Sigmoid colon (tissue), 6 donors: ENCODE measurements at regions not wholly inside any gene's neighbourhood (a gene's known extent, or its start where the extent isn't known, plus 50 kb on each side); places are given as distances from the start of the nearest gene placed in this dataset.

Source experiments
- DNase-seq: peaks from one replicate; pipeline ENCODE4 v3.0.0-alpha.2; 2019
- H3K27ac ChIP-seq, 4 donors: fragments of 200-600 bp; sonication (generic); one replicate each; pipeline ENCODE4 v1.5.1; 2016 to 2019; ENCODE audit warnings: mild to moderate bottlenecking in 1 of 4
- H3K27me3 ChIP-seq, 3 donors: fragments of 200-600 bp; sonication (generic); one replicate each; pipeline ENCODE4 v1.5.1; 2019; ENCODE audit warnings: mild to moderate bottlenecking in 1 of 3
- H3K36me3 ChIP-seq, 4 donors: fragments of 200-600 bp; sonication (generic); one replicate each; pipeline ENCODE4 v1.5.1; 2016 to 2019
- H3K4me1 ChIP-seq, 4 donors: fragments of 200-600 bp; sonication (generic); one replicate each; pipeline ENCODE4 v1.5.1; 2017 to 2019
- H3K4me3 ChIP-seq, 4 donors: fragments of 200-600 bp; sonication (generic); one replicate each; pipeline ENCODE4 v1.5.1; 2017 to 2019; ENCODE audit warnings: mild to moderate bottlenecking in 2 of 4, moderate library complexity in 1 of 4
- H3K9me3 ChIP-seq, 4 donors: fragments of 200-600 bp in 3 of 4; sonication (generic) in 3 of 4; one replicate each; pipeline versions ENCODE4 v1.5.1 to v1.6.1; 2013 to 2019
- CTCF ChIP-seq, 4 experiments: fragments of 450-650 bp in 3 of 4; fragments of 200-600 bp in 1 of 4; IDR thresholded peaks; one replicate each; pipeline ENCODE4 v1.5.1; 2016 to 2019; ENCODE audit warnings: antibody characterized with exemption in 4 of 4, mild to moderate bottlenecking in 3 of 4, moderate library complexity in 2 of 4
- EP300 ChIP-seq, 4 donors: sonication (generic); formaldehyde crosslinking; IDR thresholded peaks; one replicate each; pipeline ENCODE4 v1.6.1; 2017; ENCODE audit warnings: antibody characterized with exemption in 4 of 4
- POLR2A ChIP-seq, 2 donors: fragments of 450-650 bp; IDR thresholded peaks; one replicate each; pipeline ENCODE4 v1.6.1; 2016; ENCODE audit warnings: antibody characterized with exemption in 2 of 2, mild to moderate bottlenecking in 2 of 2, moderate library complexity in 2 of 2
- POLR2AphosphoS5 ChIP-seq, 4 donors: sonication (generic); formaldehyde crosslinking; IDR thresholded peaks; one replicate each; pipeline ENCODE4 v1.6.1; 2017; ENCODE audit warnings: antibody characterized with exemption in 4 of 4
- WGBS, 2 donors: extraction: QIAGEN DNeasy Blood & Tissue Kit; methylation state at CpG; one replicate each; pipeline ENCODE4 v1.1.7; 2013; 5-methylcytosine and 5-hydroxymethylcytosine counted together
- intact Hi-C: fragments of 100-400 bp; cut with DNase I; formaldehyde crosslinking; loops from one replicate; pipeline ENCODE4 v1.15.1; 2023
- donor health status: healthy with polysubstance abuse.
- donor health status: healthy.

- no peak for DNase-seq
- TF ChIP-seq EP300 (IDR thresholded peaks at IDR 0.05) (no peak), POLR2AphosphoS5 (IDR thresholded peaks at IDR 0.05) (no peak), CTCF (IDR thresholded peaks at IDR 0.05) (no peak), POLR2A (IDR thresholded peaks at IDR 0.05) (no peak)
- peaks cover 0 to 3% (median 0%) of the 10 kb centered on the region in 4 donors for H3K9me3 ChIP-seq
- H3K4me1 ChIP-seq: no peaks in the 10 kb centered on the region
- no peak overlapping the region for H3K4me3 ChIP-seq
- intact Hi-C loops: no loop called here
- WGBS, 2 donors: 44 to 54% methylated on average over 1 of the region's 1 CpG
- no peaks in the 10 kb centered on the region for H3K27me3 ChIP-seq
- H3K36me3 ChIP-seq: no peaks in the 10 kb centered on the region
- no peak overlapping the region for H3K27ac ChIP-seq
These were observed 179.2 kb downstream of the AASDH start for GRCh38 chr4:56208103-56208502.

- H3K36me3 ChIP-seq: no peaks in the 10 kb centered on the region
- H3K9me3 ChIP-seq: peaks cover 0 to 3% (median 0%) of the 10 kb centered on the region in 4 donors
- H3K27me3 ChIP-seq: no peaks in the 10 kb centered on the region
- no peak for DNase-seq
- no peak overlapping the region for H3K27ac ChIP-seq
- TF ChIP-seq POLR2AphosphoS5 (IDR thresholded peaks at IDR 0.05) (no peak), EP300 (IDR thresholded peaks at IDR 0.05) (no peak), CTCF (IDR thresholded peaks at IDR 0.05) (no peak), POLR2A (IDR thresholded peaks at IDR 0.05) (no peak)
- H3K4me1 ChIP-seq: no peaks in the 10 kb centered on the region
- WGBS, 2 donors: 45 to 76% methylated on average over 4 of the region's 4 CpGs
- intact Hi-C loops: no loop called here
- H3K4me3 ChIP-seq: no peak overlapping the region
These were observed 181.0 kb downstream of the AASDH start for GRCh38 chr4:56206258-56206657.

DNA sequence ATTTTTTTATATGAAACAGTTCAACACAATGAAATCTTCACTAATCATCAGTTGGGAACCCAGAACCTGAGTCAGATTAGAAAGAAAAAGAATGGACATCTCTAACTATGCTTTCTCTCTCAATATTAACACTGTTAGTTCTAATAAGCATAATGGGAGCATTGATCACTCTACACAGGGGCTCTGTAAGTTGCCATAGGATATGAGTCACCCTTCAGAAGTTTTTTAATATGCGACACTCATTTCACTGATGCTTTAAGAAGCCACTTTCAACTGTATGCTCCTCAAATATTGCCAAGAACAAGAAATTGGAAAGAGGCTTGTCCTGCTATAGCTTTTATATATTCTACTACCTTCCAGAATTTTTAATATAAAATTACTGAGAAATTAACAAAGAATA lies 187.0 kb downstream of the AASDH start:
- Histone ChIP-seq H3K4me3 (no peak overlapping the region), H3K9me3 (no peaks in the 10 kb centered on the region), H3K27ac (no peak overlapping the region), H3K4me1 (peaks cover 0 to 22% (median 11%) of the 10 kb centered on the region in 4 donors), H3K36me3 (no peaks in the 10 kb centered on the region), H3K27me3 (no peaks in the 10 kb centered on the region)
- intact Hi-C loops: no loop called here
- TF ChIP-seq POLR2AphosphoS5 (IDR thresholded peaks at IDR 0.05) (no peak), CTCF (IDR thresholded peaks at IDR 0.05) (no peak), EP300 (IDR thresholded peaks at IDR 0.05) (no peak), POLR2A (IDR thresholded peaks at IDR 0.05) (no peak)
- DNase-seq: no peak
- WGBS, 2 donors: 84 to 86% methylated on average over 1 of the region's 1 CpG

GRCh38 chr4:56198265-56198664 lies 189.0 kb downstream of the AASDH start:
- intact Hi-C loops: no loop called here

More at GRCh38 chr4:56198265-56198664, 189.0 kb downstream of the AASDH start:
- Histone ChIP-seq H3K27me3 (no peaks in the 10 kb centered on the region), H3K4me1 (peaks cover 0 to 29% (median 15%) of the 10 kb centered on the region in 4 donors), H3K36me3 (no peaks in the 10 kb centered on the region), H3K4me3 (no peak overlapping the region), H3K27ac (no peak overlapping the region), H3K9me3 (no peaks in the 10 kb centered on the region)
- WGBS, 2 donors: 80 to 85% methylated on average over 2 of the region's 2 CpGs
- DNase-seq: no peak
- TF ChIP-seq CTCF (IDR thresholded peaks at IDR 0.05): no peak
- TF ChIP-seq EP300 (IDR thresholded peaks at IDR 0.05): no peak
- TF ChIP-seq POLR2AphosphoS5 (IDR thresholded peaks at IDR 0.05): no peak
- TF ChIP-seq POLR2A (IDR thresholded peaks at IDR 0.05): no peak
